Endothelial cell (in vitro differentiated cells): ENCODE measurements at regions not wholly inside any gene's neighbourhood (a gene's known extent, or its start where the extent isn't known, plus 50 kb on each side); places are given as distances from the start of the nearest gene placed in this dataset.

Experiments
- DNase-seq: peaks from one replicate; pipeline ENCODE4 v3.0.0; 2021; ENCODE audit warnings: low spot score
- H3K27ac Mint-ChIP-seq: one replicate; pipeline ENCODE4 v1.8.0; 2021; ENCODE audit warnings: mixed read lengths, inconsistent platforms; ENCODE audit not compliant: unreplicated experiment
- H3K27me3 Mint-ChIP-seq: one replicate; pipeline ENCODE4 v1.8.0; 2021; ENCODE audit warnings: mild to moderate bottlenecking, moderate library complexity, mixed read lengths, inconsistent platforms; ENCODE audit not compliant: unreplicated experiment
- H3K36me3 Mint-ChIP-seq: one replicate; pipeline ENCODE4 v1.8.0; 2021; ENCODE audit warnings: mild to moderate bottlenecking, low read depth, mixed read lengths, inconsistent platforms; ENCODE audit not compliant: unreplicated experiment
- H3K4me1 Mint-ChIP-seq: one replicate; pipeline ENCODE4 v1.8.0; 2021; ENCODE audit warnings: mild to moderate bottlenecking, mixed read lengths, inconsistent platforms; ENCODE audit not compliant: unreplicated experiment
- H3K4me3 Mint-ChIP-seq: one replicate; pipeline ENCODE4 v1.8.0; 2021; ENCODE audit warnings: mild to moderate bottlenecking, mixed read lengths, inconsistent platforms; ENCODE audit not compliant: unreplicated experiment
- H3K9me3 Mint-ChIP-seq: one replicate; pipeline ENCODE4 v1.8.0; 2021; ENCODE audit warnings: mixed read lengths, inconsistent platforms; ENCODE audit not compliant: unreplicated experiment
- CTCF ChIP-seq: fragments of 200-600 bp; sonication (generic); IDR thresholded peaks from one replicate; pipeline ENCODE4 v1.5.0; 2021; ENCODE audit warnings: antibody characterized with exemption; ENCODE audit not compliant: unreplicated experiment

GRCh38 chr1:25020851-25021590 lies 90.9 kb upstream of the RUNX3 start:
- Mint-ChIP-seq H3K9me3 (no peaks in the 10 kb centered on the region), H3K4me3 (no peak overlapping the region), H3K36me3 (no peaks in the 10 kb centered on the region), H3K27ac (no peak overlapping the region), H3K4me1 (peaks cover 4% of the 10 kb centered on the region), H3K27me3 (peaks cover 10% of the 10 kb centered on the region)
- no peak for DNase-seq
- no peak for TF ChIP-seq CTCF

GRCh38 chr1:25020173-25020845 lies 90.2 kb upstream of the RUNX3 start:
- Mint-ChIP-seq H3K36me3 (no peaks in the 10 kb centered on the region), H3K27ac (no peak overlapping the region), H3K4me3 (peak overlapping the region; percentile 33), H3K4me1 (peaks cover 4% of the 10 kb centered on the region), H3K9me3 (no peaks in the 10 kb centered on the region), H3K27me3 (peaks cover 10% of the 10 kb centered on the region)
- no peak for DNase-seq
- TF ChIP-seq CTCF = no peak

GRCh38 chr1:25019337-25020172 lies 89.5 kb upstream of the RUNX3 start:
- peaks cover 8% of the 10 kb centered on the region for H3K27me3 Mint-ChIP-seq
- H3K36me3 Mint-ChIP-seq = no peaks in the 10 kb centered on the region
- TF ChIP-seq CTCF = no peak
- no peaks in the 10 kb centered on the region for H3K9me3 Mint-ChIP-seq
- H3K4me1 Mint-ChIP-seq = peaks cover 4% of the 10 kb centered on the region
- peak overlapping the region; percentile 33 for H3K4me3 Mint-ChIP-seq
- no peak for DNase-seq
- H3K27ac Mint-ChIP-seq = peak overlapping the region; percentile 67

GRCh38 chr1:25018943-25019336 lies 88.9 kb upstream of the RUNX3 start:
- Mint-ChIP-seq H3K27me3 (peaks cover 8% of the 10 kb centered on the region), H3K9me3 (no peaks in the 10 kb centered on the region), H3K27ac (no peak overlapping the region), H3K36me3 (no peaks in the 10 kb centered on the region), H3K4me3 (no peak overlapping the region), H3K4me1 (peaks cover 4% of the 10 kb centered on the region)
- no peak for DNase-seq
- TF ChIP-seq CTCF = no peak
